ENCODE measurements at regions not wholly inside any gene's neighbourhood (a gene's known extent, or its start where the extent isn't known, plus 50 kb on each side); places are given as distances from the start of the nearest gene placed in this dataset.

DNA sequence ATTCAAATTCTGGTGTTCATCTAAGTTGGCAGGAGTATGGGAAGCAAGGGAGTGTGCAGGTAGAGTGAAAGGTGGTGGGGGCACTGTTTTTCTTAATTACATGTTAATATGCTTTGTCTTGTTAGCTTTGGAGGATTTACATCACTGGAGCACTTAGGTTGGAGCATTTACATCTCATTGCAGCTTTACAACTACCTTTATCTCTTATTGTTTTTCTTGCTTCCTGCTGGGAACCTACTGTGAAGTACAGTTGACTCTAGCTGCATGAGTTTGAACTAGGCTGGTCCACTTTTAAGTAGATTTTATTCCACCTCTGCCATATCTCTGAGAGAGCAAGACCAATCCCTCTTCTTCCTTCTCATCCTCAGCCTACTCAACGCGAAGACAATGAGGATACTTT is 554.8 kb upstream of the B3GALT2 start:
- no peaks in the 10 kb centered on the region for H3K79me2 ChIP-seq (ENCODE audit: insufficient read depth, low read length)
- H3K27ac ChIP-seq (ENCODE audit: low read depth, low read length, poor library complexity, severe bottlenecking), result no peak overlapping the region
- no peaks in the 10 kb centered on the region for H3K4me1 ChIP-seq (ENCODE audit: insufficient read depth, low read length, severe bottlenecking)
- no peak overlapping the region for H3K4me3 ChIP-seq (ENCODE audit: low read depth, low read length, poor library complexity, severe bottlenecking)
- TF ChIP-seq, protein P1, sequence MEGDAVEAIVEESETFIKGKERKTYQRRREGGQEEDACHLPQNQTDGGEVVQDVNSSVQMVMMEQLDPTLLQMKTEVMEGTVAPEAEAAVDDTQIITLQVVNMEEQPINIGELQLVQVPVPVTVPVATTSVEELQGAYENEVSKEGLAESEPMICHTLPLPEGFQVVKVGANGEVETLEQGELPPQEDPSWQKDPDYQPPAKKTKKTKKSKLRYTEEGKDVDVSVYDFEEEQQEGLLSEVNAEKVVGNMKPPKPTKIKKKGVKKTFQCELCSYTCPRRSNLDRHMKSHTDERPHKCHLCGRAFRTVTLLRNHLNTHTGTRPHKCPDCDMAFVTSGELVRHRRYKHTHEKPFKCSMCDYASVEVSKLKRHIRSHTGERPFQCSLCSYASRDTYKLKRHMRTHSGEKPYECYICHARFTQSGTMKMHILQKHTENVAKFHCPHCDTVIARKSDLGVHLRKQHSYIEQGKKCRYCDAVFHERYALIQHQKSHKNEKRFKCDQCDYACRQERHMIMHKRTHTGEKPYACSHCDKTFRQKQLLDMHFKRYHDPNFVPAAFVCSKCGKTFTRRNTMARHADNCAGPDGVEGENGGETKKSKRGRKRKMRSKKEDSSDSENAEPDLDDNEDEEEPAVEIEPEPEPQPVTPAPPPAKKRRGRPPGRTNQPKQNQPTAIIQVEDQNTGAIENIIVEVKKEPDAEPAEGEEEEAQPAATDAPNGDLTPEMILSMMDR (IDR thresholded peaks at IDR 0.05; ENCODE audit: low read length), result no peak
- no peak for TF ChIP-seq EZH2 (IDR thresholded peaks at IDR 0.05; ENCODE audit: borderline replicate concordance, low read length)
- no peak overlapping the region for H3K9ac ChIP-seq (ENCODE audit: low read length)
- H3F3A ChIP-seq (ENCODE audit: insufficient read depth, low read length), result no peaks in the 10 kb centered on the region
- no peak overlapping the region for H2AFZ ChIP-seq (ENCODE audit: low read length)
- H3K9me2 ChIP-seq (ENCODE audit: low read depth, low read length), result no peaks in the 10 kb centered on the region
- H3K4me2 ChIP-seq (ENCODE audit: low read length), result no peak overlapping the region
- H3K27me3 ChIP-seq (ENCODE audit: insufficient read depth, low read length), result no peaks in the 10 kb centered on the region
- H3K9me3 ChIP-seq (ENCODE audit: low read length), result no peaks in the 10 kb centered on the region
- no peaks in the 10 kb centered on the region for H3K36me3 ChIP-seq (ENCODE audit: insufficient read depth, low read length)
- H4K20me1 ChIP-seq (ENCODE audit: insufficient read depth, low read length), result no peaks in the 10 kb centered on the region

DNA sequence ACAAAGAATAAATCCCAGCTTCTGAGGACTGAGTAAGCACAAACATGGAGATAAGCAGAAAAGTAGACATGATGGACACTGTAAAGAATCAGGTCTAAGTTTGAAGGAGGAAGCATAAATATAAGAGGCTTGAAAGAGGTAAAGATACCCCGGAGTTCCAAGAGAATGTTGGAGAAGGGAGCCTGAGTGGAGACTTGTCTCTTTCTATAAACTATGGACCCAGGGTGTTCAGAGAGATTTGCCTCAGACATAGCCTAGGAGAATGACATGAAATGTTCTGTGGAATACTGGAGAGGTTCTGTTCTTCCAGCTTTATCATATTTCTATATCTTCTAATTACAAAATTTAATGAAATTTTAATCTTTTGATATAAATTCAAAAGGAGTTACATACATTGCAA is 554.3 kb upstream of the B3GALT2 start:
- no peaks in the 10 kb centered on the region for H3K9me3 ChIP-seq (ENCODE audit: low read length)
- H2AFZ ChIP-seq (ENCODE audit: low read length), result 0 out of 2 replicates have a peak overlapping the region, but pooled peaks have one; percentile 13
- H3K79me2 ChIP-seq (ENCODE audit: insufficient read depth, low read length), result no peaks in the 10 kb centered on the region
- TF ChIP-seq, protein P1 (IDR thresholded peaks at IDR 0.05; ENCODE audit: low read length), result no peak
- TF ChIP-seq EZH2 (IDR thresholded peaks at IDR 0.05; ENCODE audit: borderline replicate concordance, low read length), result no peak
- no peak overlapping the region for H3K4me3 ChIP-seq (ENCODE audit: low read depth, low read length, poor library complexity, severe bottlenecking)
- H3K4me1 ChIP-seq (ENCODE audit: insufficient read depth, low read length, severe bottlenecking), result no peaks in the 10 kb centered on the region
- no peak overlapping the region for H3K9ac ChIP-seq (ENCODE audit: low read length)
- H3K4me2 ChIP-seq (ENCODE audit: low read length), result no peak overlapping the region
- H3K36me3 ChIP-seq (ENCODE audit: insufficient read depth, low read length), result no peaks in the 10 kb centered on the region
- no peaks in the 10 kb centered on the region for H3K27me3 ChIP-seq (ENCODE audit: insufficient read depth, low read length)
- H3K9me2 ChIP-seq (ENCODE audit: low read depth, low read length), result no peaks in the 10 kb centered on the region
- no peaks in the 10 kb centered on the region for H3F3A ChIP-seq (ENCODE audit: insufficient read depth, low read length)
- no peak overlapping the region for H3K27ac ChIP-seq (ENCODE audit: low read depth, low read length, poor library complexity, severe bottlenecking)
- H4K20me1 ChIP-seq (ENCODE audit: insufficient read depth, low read length), result no peaks in the 10 kb centered on the region

DNA sequence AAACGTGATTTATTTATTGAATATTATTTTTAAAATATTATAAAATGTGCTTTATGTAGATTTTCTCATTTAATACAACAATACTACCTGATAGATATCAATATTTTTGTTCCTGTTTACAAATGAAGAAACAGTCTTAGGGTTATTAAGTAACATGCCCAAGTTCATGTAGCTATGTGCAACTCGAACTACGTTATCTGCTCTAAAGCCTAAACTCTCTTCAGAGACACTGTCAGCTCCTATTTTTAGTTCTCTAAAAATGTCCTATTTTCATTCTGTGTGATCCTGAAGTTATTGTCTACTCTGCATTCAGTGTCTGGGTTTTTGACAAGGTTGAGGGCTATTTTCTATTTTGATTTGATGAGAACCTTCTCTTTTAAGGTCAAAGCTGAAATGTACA is 550.1 kb upstream of the B3GALT2 start:
- Histone ChIP-seq H3K36me3 (ENCODE audit: insufficient read depth, low read length) (no peaks in the 10 kb centered on the region), H3K27ac (ENCODE audit: low read depth, low read length, poor library complexity, severe bottlenecking) (no peak overlapping the region), H3K9me3 (ENCODE audit: low read length) (no peaks in the 10 kb centered on the region), H3K4me2 (ENCODE audit: low read length) (no peak overlapping the region), H3K27me3 (ENCODE audit: insufficient read depth, low read length) (no peaks in the 10 kb centered on the region), H2AFZ (ENCODE audit: low read length) (no peak overlapping the region), H3K79me2 (ENCODE audit: insufficient read depth, low read length) (no peaks in the 10 kb centered on the region), H3K9me2 (ENCODE audit: low read depth, low read length) (no peaks in the 10 kb centered on the region), H3K4me3 (ENCODE audit: low read depth, low read length, poor library complexity, severe bottlenecking) (no peak overlapping the region), H4K20me1 (ENCODE audit: insufficient read depth, low read length) (no peaks in the 10 kb centered on the region), H3K9ac (ENCODE audit: low read length) (no peak overlapping the region), H3F3A (ENCODE audit: insufficient read depth, low read length) (no peaks in the 10 kb centered on the region), H3K4me1 (ENCODE audit: insufficient read depth, low read length, severe bottlenecking) (no peaks in the 10 kb centered on the region)
- TF ChIP-seq, protein P1 (IDR thresholded peaks at IDR 0.05; ENCODE audit: low read length), result no peak
- no peak for TF ChIP-seq EZH2 (IDR thresholded peaks at IDR 0.05; ENCODE audit: borderline replicate concordance, low read length)
